IMR-90 (cell line): ENCODE measurements at regions not wholly inside any gene's neighbourhood (a gene's known extent, or its start where the extent isn't known, plus 50 kb on each side); places are given as distances from the start of the nearest gene placed in this dataset.

Experiments
- ATAC-seq: fragments of 200-7000 bp; cut with Tn5 transposase; 2 replicates; pipeline ENCODE4 v1.9.1; 2020; ENCODE audit warnings: low read depth, mild to moderate bottlenecking, moderate library complexity
- BruUV-seq: library from RNA; stranded (reverse); fragments of 400-500 nt; replicated peaks from 2 replicates; lab custom pipeline; 2021; lab: Mats Ljungman, UMichigan
- CTCF ChIA-PET: fragments of 300-600 bp; formaldehyde crosslinking; extraction: SDS; loops from one replicate; lab custom pipeline; 2021; ENCODE audit warnings: antibody characterized with exemption; lab: Yijun Ruan, JAX
- POLR2A ChIA-PET: fragments of 300-600 bp; sonication (Branson Sonifier 250); formaldehyde crosslinking; loops from one replicate; lab custom pipeline; 2022; ENCODE audit warnings: antibody characterized with exemption; ENCODE audit not compliant: unreplicated experiment; lab: Charles Lee
- DNase-seq: peaks from one replicate; pipeline ENCODE4 v3.0.0; 2013
- H2AFZ ChIP-seq: replicated peaks from 2 replicates; pipeline ENCODE3; 2013; ENCODE audit warnings: low read length, mild to moderate bottlenecking; ENCODE audit not compliant: poor library complexity
- H2AK5ac ChIP-seq: 2 replicates; pipeline ENCODE4 v1.6.1; 2013; ENCODE audit warnings: low read depth, low read length, inconsistent platforms
- H2AK9ac ChIP-seq: replicated peaks from 2 replicates; pipeline ENCODE3; 2013; ENCODE audit warnings: mild to moderate bottlenecking, low read depth, low read length, moderate library complexity; ENCODE audit not compliant: poor library complexity
- H2BK120ac ChIP-seq: 2 replicates; pipeline ENCODE4 v1.6.1; 2013; ENCODE audit warnings: low read depth, low read length, inconsistent platforms
- H2BK15ac ChIP-seq: 3 replicates; pipeline ENCODE4 v1.6.1; 2013; ENCODE audit warnings: low read depth, low read length, inconsistent platforms
- H2BK20ac ChIP-seq: 2 replicates; pipeline ENCODE4 v1.6.1; 2013; ENCODE audit warnings: low read depth, mild to moderate bottlenecking, inconsistent platforms, low read length, moderate library complexity
- H2BK5ac ChIP-seq: 2 replicates; pipeline ENCODE4 v1.6.1; 2013; ENCODE audit warnings: mild to moderate bottlenecking, low read depth, low read length, inconsistent platforms; ENCODE audit not compliant: poor library complexity, severe bottlenecking
- H3K14ac ChIP-seq: replicated peaks from 2 replicates; pipeline ENCODE4 v1.6.1; 2013; ENCODE audit warnings: low read depth, low read length, inconsistent platforms
- H3K18ac ChIP-seq: 2 replicates; pipeline ENCODE4 v1.6.1; 2013; ENCODE audit warnings: low read depth, low read length, control low read depth
- H3K23ac ChIP-seq: 2 replicates; pipeline ENCODE4 v1.6.1; 2013; ENCODE audit warnings: low read depth, low read length, inconsistent platforms
- H3K27ac ChIP-seq: 2 replicates; pipeline ENCODE4 v1.5.1; 2013; ENCODE audit warnings: mild to moderate bottlenecking, control low read depth, low read length; ENCODE audit not compliant: insufficient read depth
- H3K27me3 ChIP-seq: 2 replicates; pipeline ENCODE4 v1.6.1; 2013; ENCODE audit warnings: low read length; ENCODE audit not compliant: control insufficient read depth, insufficient read depth
- H3K36me3 ChIP-seq: 2 replicates; pipeline ENCODE4 v1.6.1; 2013; ENCODE audit warnings: low read length, mixed read lengths; ENCODE audit not compliant: control insufficient read depth, insufficient read depth
- H3K4ac ChIP-seq: 2 replicates; pipeline ENCODE4 v1.6.1; 2013; ENCODE audit warnings: low read depth, low read length, inconsistent platforms
- H3K4me1 ChIP-seq: 2 replicates; pipeline ENCODE4 v1.6.1; 2013; ENCODE audit warnings: low read length, mixed read lengths; ENCODE audit not compliant: control insufficient read depth, insufficient read depth
- H3K4me2 ChIP-seq: 2 replicates; pipeline ENCODE4 v1.6.1; 2013; ENCODE audit warnings: low read depth, mild to moderate bottlenecking, control low read depth, low read length, moderate library complexity
- H3K4me3 ChIP-seq: 2 replicates; pipeline ENCODE4 v1.5.1; 2013; ENCODE audit warnings: low read depth, mild to moderate bottlenecking, control low read depth, low read length, moderate library complexity; ENCODE audit not compliant: insufficient read depth
- H3K56ac ChIP-seq: 2 replicates; pipeline ENCODE4 v1.6.1; 2013; ENCODE audit warnings: low read length, inconsistent platforms; ENCODE audit not compliant: insufficient read depth; ENCODE audit errors: extremely low read depth
- H3K79me1 ChIP-seq, 2 experiments: 2 replicates each; pipeline ENCODE4 v1.6.1; 2013; ENCODE audit warnings: low read length in 2 of 2, inconsistent platforms in 1 of 2, low read depth in 1 of 2
- H3K9ac ChIP-seq: 2 replicates; pipeline ENCODE4 v1.6.1; 2013; ENCODE audit warnings: low read depth, low read length, control low read depth
- H3K9me1 ChIP-seq: 2 replicates; pipeline ENCODE4 v1.6.1; 2013; ENCODE audit warnings: low read length, inconsistent platforms; ENCODE audit not compliant: insufficient read depth
- H3K9me3 ChIP-seq: 2 replicates; pipeline ENCODE4 v1.6.1; 2013; ENCODE audit warnings: low read length; ENCODE audit not compliant: control insufficient read depth, insufficient read depth
- H4K20me1 ChIP-seq: 2 replicates; pipeline ENCODE4 v1.6.1; 2013; ENCODE audit warnings: low read length, inconsistent platforms; ENCODE audit not compliant: insufficient read depth
- H4K5ac ChIP-seq: 2 replicates; pipeline ENCODE4 v1.6.1; 2013; ENCODE audit warnings: mild to moderate bottlenecking, low read depth, low read length, control low read depth
- H4K8ac ChIP-seq, 2 experiments: 2 replicates each; pipeline ENCODE4 v1.6.1; 2013; ENCODE audit warnings: low read depth in 2 of 2, low read length in 2 of 2, control low read depth in 1 of 2, inconsistent platforms in 1 of 2
- H4K91ac ChIP-seq: 2 replicates; pipeline ENCODE4 v1.6.1; 2013; ENCODE audit warnings: low read depth, low read length, inconsistent platforms; ENCODE audit not compliant: insufficient read depth
- BHLHE40 ChIP-seq: fragments of 150-350 bp; IDR thresholded peaks from 2 replicates; pipeline ENCODE4 v1.6.1; 2016; ENCODE audit warnings: mild to moderate bottlenecking, low read depth, low read length
- ELK1 ChIP-seq: fragments of 150-350 bp; IDR thresholded peaks from 2 replicates; pipeline ENCODE4 v1.6.1; 2016; ENCODE audit warnings: low read depth, mild to moderate bottlenecking, low read length, moderate library complexity, borderline replicate concordance
- FOS ChIP-seq: fragments of 150-350 bp; IDR thresholded peaks from 2 replicates; pipeline ENCODE4 v1.6.1; 2016; ENCODE audit warnings: low read depth, low read length
- MAFK ChIP-seq: IDR thresholded peaks from 2 replicates; pipeline ENCODE4 v1.6.1; 2012; ENCODE audit warnings: low read depth, low read length, improper control_type of control experiment
- MAZ ChIP-seq: IDR thresholded peaks from 2 replicates; pipeline ENCODE4 v1.6.1; 2012; ENCODE audit warnings: low read depth, mild to moderate bottlenecking, low read length, improper control_type of control experiment, moderate library complexity, borderline replicate concordance
- MXI1 ChIP-seq: IDR thresholded peaks from 2 replicates; pipeline ENCODE4 v1.6.1; 2012; ENCODE audit warnings: low read depth, mild to moderate bottlenecking, low read length, moderate library complexity, borderline replicate concordance
- RAD21 ChIP-seq: IDR thresholded peaks from 2 replicates; pipeline ENCODE4 v1.6.1; 2012; ENCODE audit warnings: low read length, improper control_type of control experiment
- RCOR1 ChIP-seq: IDR thresholded peaks from 2 replicates; pipeline ENCODE4 v1.6.1; 2012; ENCODE audit warnings: mild to moderate bottlenecking, low read length, improper control_type of control experiment; ENCODE audit not compliant: insufficient replicate concordance
- USF2 ChIP-seq: fragments of 150-350 bp; IDR thresholded peaks from 2 replicates; pipeline ENCODE4 v1.6.1; 2017; ENCODE audit warnings: mild to moderate bottlenecking, antibody characterized with exemption, low read length, low read depth
- WGBS, 2 experiments: methylation state at CpG; one replicate each; pipeline versions ENCODE4 v1.1.5 to v1.1.7; 2013; ENCODE audit warnings: missing lambda C conversion rate in 2 of 2; ENCODE audit not compliant: insufficient read length in 1 of 2; ENCODE audit errors: extremely low coverage in 2 of 2; 5-methylcytosine and 5-hydroxymethylcytosine counted together
- dilution Hi-C: fragments of 300-500 bp; cut with HindIII; formaldehyde crosslinking; loops from one replicate; pipeline ENCODE4 v1.14.3; 2018; ENCODE audit warnings: low sequenced_read_pairs; ENCODE audit not compliant: unreplicated experiment
- in situ Hi-C: fragments of 300-500 bp; cut with MboI; formaldehyde crosslinking; loops from 3 replicates; pipeline ENCODE4 v1.14.3; 2019; ENCODE audit warnings: low sequenced_read_pairs, inconsistent platforms, mixed read lengths
- intact Hi-C: fragments of 100-400 bp; cut with micrococcal nuclease; formaldehyde crosslinking; loops from 2 replicates; pipeline ENCODE4 v1.10.0; 2022

GRCh38 chr18:22700920-22701319 lies 232.2 kb upstream of the RBBP8 start:
- Histone ChIP-seq H3K9ac (no peak overlapping the region), H3K4me2 (no peak overlapping the region), H2BK5ac (no peak overlapping the region), H3K56ac (no peak overlapping the region), H2AFZ (no peak overlapping the region), H4K5ac (no peak overlapping the region), H2BK120ac (no peak overlapping the region), H3K9me3 (no peaks in the 10 kb centered on the region), H2BK20ac (no peak overlapping the region), H4K20me1 (no peaks in the 10 kb centered on the region), H3K9me1 (peaks cover 2% of the 10 kb centered on the region; the same call in 1 of the 2 replicates), H4K91ac (no peak overlapping the region), H2AK5ac (no peak overlapping the region), H2BK15ac (no peak overlapping the region), H3K27me3 (no peaks in the 10 kb centered on the region), H3K79me1 (no peaks in the 10 kb centered on the region), H3K4me1 (peaks cover 4% of the 10 kb centered on the region), H3K18ac (no peak overlapping the region), H3K4me3 (no peak overlapping the region), H3K14ac (no peak overlapping the region), H4K8ac (no peak overlapping the region), H3K23ac (no peak overlapping the region), H3K27ac (no peak overlapping the region), H2AK9ac (no peak overlapping the region), H3K4ac (no peak overlapping the region), H3K36me3 (no peaks in the 10 kb centered on the region)
- DNase-seq = no peak
- no peak for ATAC-seq
- BruUV-seq = no TSS peak
- intact Hi-C loops = loop anchor here (5.0 kb wide), 1 partner anchor 534 kb away; the partner anchor contains the start of gene GATA6
- no CpG with 5 or more reads among the region's 1 CpG for WGBS, 2 experiments
- TF ChIP-seq USF2 = no peak
- no peak for TF ChIP-seq MXI1
- TF ChIP-seq MAZ = no peak
- TF ChIP-seq MAFK = no peak
- TF ChIP-seq ELK1 = no peak
- no peak for TF ChIP-seq BHLHE40
- no peak for TF ChIP-seq RAD21
- no peak for TF ChIP-seq RCOR1
- TF ChIP-seq FOS = no peak
- CTCF ChIA-PET = interaction anchor here (0.6 kb wide), 1 partner anchor 12 kb away, joined by 5 read pairs; no protein-coding TSS in a partner anchor
- in situ Hi-C loops = no loop called here
- dilution Hi-C loops = no loop called here
- POLR2A ChIA-PET = no interaction called here
